Activated naive CD4-positive, alpha-beta T cell (primary cell): ENCODE measurements at regions not wholly inside any gene's neighbourhood (a gene's known extent, or its start where the extent isn't known, plus 50 kb on each side); places are given as distances from the start of the nearest gene placed in this dataset.
"Not testable (repeated sequence)": the region's sequence is repeated elsewhere in the genome, so short reads cannot be mapped to it uniquely, and the experiment has no call there.

ENCODE experiments used
- DNase-seq, 4 experiments: peaks; one replicate each; lab custom pipeline; 2025; lab: John Stamatoyannopoulos, UW

DNA sequence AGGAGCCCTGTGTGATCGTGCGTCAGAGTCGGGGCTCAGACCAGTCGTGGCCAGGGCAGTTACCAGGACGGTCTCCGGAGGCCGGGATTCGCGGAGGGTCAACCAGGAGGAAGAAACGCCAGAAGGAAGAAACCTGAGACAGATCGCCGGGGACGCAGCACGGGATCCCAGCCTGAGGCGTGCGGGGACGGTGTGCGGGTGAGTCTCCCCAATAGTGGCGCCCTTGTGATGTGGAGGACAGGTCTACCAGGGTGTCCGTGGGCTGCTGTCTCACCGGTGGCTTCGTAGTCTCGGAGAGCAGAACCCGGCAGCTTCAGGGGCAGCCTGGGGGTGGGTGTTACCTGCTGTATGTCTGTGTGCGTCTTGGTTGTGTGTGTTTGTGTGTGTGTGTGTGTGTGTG is 1399.1 kb upstream of the PCDH10 start:
- DNase-seq: not testable (repeated sequence)

DNA sequence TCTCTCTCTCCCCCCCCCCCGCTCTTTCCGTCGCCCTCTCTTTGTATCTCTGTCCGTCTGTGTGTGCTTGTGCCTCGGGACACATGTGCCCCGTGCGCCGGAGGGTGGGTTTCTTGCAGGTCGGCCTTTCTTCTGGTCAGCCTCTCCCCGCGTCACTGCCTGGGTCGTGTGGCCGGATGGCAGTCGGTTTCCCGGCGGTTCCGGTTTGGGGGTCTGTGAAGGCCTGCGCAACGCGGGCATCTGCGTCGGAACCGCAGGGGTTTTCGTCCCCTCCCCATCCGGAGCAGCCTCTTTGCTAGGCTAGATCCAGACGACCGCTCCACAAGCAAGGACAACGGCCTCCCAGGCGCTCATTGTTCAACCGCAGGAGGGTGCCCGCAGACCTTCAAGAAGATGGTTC is 1398.6 kb upstream of the PCDH10 start:
- not testable (repeated sequence) for DNase-seq

DNA sequence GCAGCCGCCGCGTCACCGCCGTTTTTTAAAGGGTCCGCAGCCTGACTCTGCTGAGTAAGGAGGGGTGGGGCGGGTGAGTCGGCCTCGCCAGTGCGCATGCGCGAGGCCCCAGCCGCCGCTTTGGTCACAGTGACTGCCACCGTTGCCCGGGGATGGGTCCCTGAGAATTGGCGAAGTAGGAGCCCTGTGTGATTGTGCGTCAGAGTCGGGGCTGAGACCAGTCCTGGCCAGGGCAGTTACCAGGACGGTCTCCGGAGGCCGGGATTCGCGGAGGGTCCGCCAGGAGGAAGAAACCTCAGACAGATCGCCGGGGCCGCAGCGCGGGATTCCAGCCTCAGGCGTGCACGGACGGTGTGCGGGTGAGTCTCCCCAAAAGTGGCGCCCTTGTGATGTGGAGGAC is 1386.9 kb upstream of the PCDH10 start:
- DNase-seq: not testable (repeated sequence)

DNA sequence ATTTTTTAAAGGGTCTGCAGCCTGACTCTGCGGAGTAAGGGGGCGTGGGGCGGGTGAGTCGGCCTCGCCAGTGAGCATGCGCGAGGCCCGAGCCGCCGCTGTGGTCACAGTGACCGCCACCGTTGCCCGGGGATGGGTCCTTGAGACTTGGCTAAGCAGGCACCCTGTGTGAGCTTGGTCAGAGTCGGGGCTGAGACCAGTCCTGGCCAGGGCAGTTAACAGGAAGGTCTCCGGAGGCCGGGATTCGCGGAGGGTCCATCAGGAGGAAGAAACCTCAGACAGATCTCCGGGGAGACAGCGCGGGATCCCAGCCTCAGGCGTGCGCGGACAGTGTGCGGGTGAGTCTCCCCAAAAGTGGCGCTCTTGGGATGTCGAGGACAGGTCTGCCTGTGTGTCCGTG is 1384.4 kb upstream of the PCDH10 start:
- DNase-seq: no peak

DNA sequence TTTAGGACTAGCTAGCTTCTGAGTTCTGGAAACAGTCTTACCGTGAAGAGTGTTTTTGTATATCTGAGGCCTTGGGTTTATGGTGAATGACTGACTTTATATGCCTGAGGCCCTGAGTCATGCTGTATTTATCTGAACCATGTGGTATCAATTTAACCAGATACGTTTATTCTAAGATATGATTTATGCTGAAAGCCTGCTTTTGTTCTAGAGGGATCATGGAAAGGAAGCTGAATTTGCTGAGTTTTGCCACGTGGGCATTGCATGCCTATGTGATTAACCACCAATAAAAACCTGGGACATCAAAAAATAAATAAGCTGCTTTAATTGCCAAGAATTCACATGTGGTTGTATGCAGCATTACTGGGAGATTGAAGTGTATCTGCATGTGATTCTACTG is 1374.7 kb upstream of the PCDH10 start:
- DNase-seq: not testable (repeated sequence)

DNA sequence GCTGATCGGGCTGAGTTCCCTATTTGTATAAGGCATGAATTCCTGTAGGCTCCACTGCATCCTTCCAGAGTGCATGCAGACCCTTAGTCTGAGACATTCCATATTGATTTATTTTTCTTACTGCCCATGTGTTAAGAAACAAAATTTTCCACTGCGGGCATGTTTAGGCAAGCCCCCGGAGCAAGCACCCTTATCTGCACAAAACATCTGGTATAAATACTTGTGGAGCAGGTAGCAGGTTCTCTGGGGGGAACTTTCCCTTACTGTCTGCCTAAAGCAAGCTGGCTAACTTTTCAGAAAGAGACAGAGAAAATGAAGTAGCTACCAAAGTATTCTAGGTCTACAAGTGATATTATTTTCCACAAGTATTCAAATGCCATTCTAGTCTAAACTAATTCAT is 1338.5 kb upstream of the PCDH10 start:
- not testable (repeated sequence) for DNase-seq
